ENCODE measurements at regions not wholly inside any gene's neighbourhood (a gene's known extent, or its start where the extent isn't known, plus 50 kb on each side); places are given as distances from the start of the nearest gene placed in this dataset.

GRCh38 chr5:118233606-118234005 is 754.7 kb downstream of the DTWD2 start:
- TF ChIP-seq CTCF (IDR thresholded peaks at IDR 0.05) = no peak

GRCh38 chr5:118228489-118228888 is 759.9 kb downstream of the DTWD2 start:
- H3K36me3 Mint-ChIP-seq (ENCODE audit: low read depth) = no peaks in the 10 kb centered on the region
- H3K4me1 Mint-ChIP-seq (ENCODE audit: low read depth) = peaks cover 10% of the 10 kb centered on the region
- H3K4me3 Mint-ChIP-seq (ENCODE audit: unreplicated experiment) = no peak overlapping the region
- H3K9me3 Mint-ChIP-seq (ENCODE audit: low read depth) = peaks cover 11% of the 10 kb centered on the region
- no peak for DNase-seq (ENCODE audit: low spot score)
- no peak overlapping the region for H3K27ac Mint-ChIP-seq (ENCODE audit: unreplicated experiment)
- H3K27me3 Mint-ChIP-seq (ENCODE audit: low read depth) = no peaks in the 10 kb centered on the region
- no peak for TF ChIP-seq CTCF (IDR thresholded peaks at IDR 0.05)

More at GRCh38 chr5:118233606-118234005, 754.7 kb downstream of the DTWD2 start:
- Mint-ChIP-seq H3K36me3 (ENCODE audit: low read depth) (no peaks in the 10 kb centered on the region), H3K27me3 (ENCODE audit: low read depth) (no peaks in the 10 kb centered on the region), H3K4me3 (ENCODE audit: unreplicated experiment) (no peak overlapping the region), H3K9me3 (ENCODE audit: low read depth) (peaks cover 4% of the 10 kb centered on the region), H3K4me1 (ENCODE audit: low read depth) (peaks cover 7% of the 10 kb centered on the region), H3K27ac (ENCODE audit: unreplicated experiment) (no peak overlapping the region)
- DNase-seq (ENCODE audit: low spot score) = no peak

- peaks cover 9% of the 10 kb centered on the region for H3K9me3 Mint-ChIP-seq (ENCODE audit: low read depth)
- H3K27ac Mint-ChIP-seq (ENCODE audit: unreplicated experiment) = no peak overlapping the region
- DNase-seq (ENCODE audit: low spot score) = no peak
- no peak overlapping the region for H3K4me3 Mint-ChIP-seq (ENCODE audit: unreplicated experiment)
- no peaks in the 10 kb centered on the region for H3K27me3 Mint-ChIP-seq (ENCODE audit: low read depth)
- no peak for TF ChIP-seq CTCF (IDR thresholded peaks at IDR 0.05)
- H3K4me1 Mint-ChIP-seq (ENCODE audit: low read depth) = peaks cover 6% of the 10 kb centered on the region
- no peaks in the 10 kb centered on the region for H3K36me3 Mint-ChIP-seq (ENCODE audit: low read depth)
Measured at GRCh38 chr5:118224546-118224945, 763.8 kb downstream of the DTWD2 start.

- TF ChIP-seq CTCF (IDR thresholded peaks at IDR 0.05) = no peak
- H3K27me3 Mint-ChIP-seq (ENCODE audit: low read depth) = no peaks in the 10 kb centered on the region
- H3K36me3 Mint-ChIP-seq (ENCODE audit: low read depth) = peaks cover 3% of the 10 kb centered on the region
- H3K9me3 Mint-ChIP-seq (ENCODE audit: low read depth) = peaks cover 16% of the 10 kb centered on the region
- no peak overlapping the region for H3K4me3 Mint-ChIP-seq (ENCODE audit: unreplicated experiment)
- peaks cover 6% of the 10 kb centered on the region for H3K4me1 Mint-ChIP-seq (ENCODE audit: low read depth)
- no peak overlapping the region for H3K27ac Mint-ChIP-seq (ENCODE audit: unreplicated experiment)
- no peak for DNase-seq (ENCODE audit: low spot score)
Measured at GRCh38 chr5:118220556-118221195, 767.7 kb downstream of the DTWD2 start.

DNA sequence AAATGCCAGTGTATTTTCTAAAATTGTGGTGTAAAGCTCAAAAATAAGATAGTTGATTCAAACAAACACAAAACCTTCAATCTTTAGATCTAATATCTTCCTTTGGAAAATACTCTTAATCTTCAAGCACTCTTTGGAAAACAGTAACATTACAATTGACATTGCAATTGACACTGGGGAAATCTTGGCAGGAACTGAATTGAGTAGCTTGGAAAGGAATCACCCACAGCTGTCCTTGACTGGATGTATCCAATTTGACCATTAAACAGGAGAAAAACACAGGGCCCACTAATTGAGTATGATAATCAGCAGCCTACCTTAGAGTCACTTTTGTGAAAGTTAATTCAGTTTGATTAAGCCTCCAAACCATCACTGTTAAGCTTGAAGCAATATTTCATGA is 776.7 kb downstream of the DTWD2 start:
- TF ChIP-seq CTCF (IDR thresholded peaks at IDR 0.05) = no peak
- H3K4me1 Mint-ChIP-seq (ENCODE audit: low read depth) = no peaks in the 10 kb centered on the region
- no peaks in the 10 kb centered on the region for H3K36me3 Mint-ChIP-seq (ENCODE audit: low read depth)
- no peak overlapping the region for H3K27ac Mint-ChIP-seq (ENCODE audit: unreplicated experiment)
- DNase-seq (ENCODE audit: low spot score) = no peak
- H3K27me3 Mint-ChIP-seq (ENCODE audit: low read depth) = peaks cover 2% of the 10 kb centered on the region
- H3K9me3 Mint-ChIP-seq (ENCODE audit: low read depth) = peaks cover 12% of the 10 kb centered on the region
- H3K4me3 Mint-ChIP-seq (ENCODE audit: unreplicated experiment) = no peak overlapping the region
